Choroid plexus epithelial cell (primary cell): ENCODE measurements at regions not wholly inside any gene's neighbourhood (a gene's known extent, or its start where the extent isn't known, plus 50 kb on each side); places are given as distances from the start of the nearest gene placed in this dataset.
"Not testable (repeated sequence)": the region's sequence is repeated elsewhere in the genome, so short reads cannot be mapped to it uniquely, and the experiment has no call there.

ENCODE experiments used
- DNase-seq: peaks from one replicate; pipeline ENCODE4 v3.0.0-alpha.2; 2010; ENCODE audit warnings: low read depth
- H3K4me3 ChIP-seq: 2 replicates; pipeline ENCODE4 v1.5.1; 2011; ENCODE audit warnings: low read depth, mild to moderate bottlenecking, control low read depth, low read length, moderate library complexity

GRCh38 chr3:125918866-125919265 lies 50.1 kb upstream of the ROPN1B start:
- H3K4me3 ChIP-seq, DNase-seq: not testable (repeated sequence)
